NT2/D1 (cell line): ENCODE measurements at regions not wholly inside any gene's neighbourhood (a gene's known extent, or its start where the extent isn't known, plus 50 kb on each side); places are given as distances from the start of the nearest gene placed in this dataset.

Experiments used
- SUZ12 ChIP-seq: IDR thresholded peaks from 2 replicates; pipeline ENCODE4 v1.6.1; 2011; ENCODE audit not compliant: insufficient read length, insufficient read depth; ENCODE audit errors: extremely low read depth
- YY1 ChIP-seq: IDR thresholded peaks from 2 replicates; pipeline ENCODE4 v1.6.1; 2011; ENCODE audit not compliant: insufficient read length, insufficient read depth
- ZNF274 ChIP-seq: IDR thresholded peaks from 2 replicates; pipeline ENCODE4 v1.6.1; 2011; ENCODE audit warnings: mild to moderate bottlenecking, low read depth, low read length

DNA sequence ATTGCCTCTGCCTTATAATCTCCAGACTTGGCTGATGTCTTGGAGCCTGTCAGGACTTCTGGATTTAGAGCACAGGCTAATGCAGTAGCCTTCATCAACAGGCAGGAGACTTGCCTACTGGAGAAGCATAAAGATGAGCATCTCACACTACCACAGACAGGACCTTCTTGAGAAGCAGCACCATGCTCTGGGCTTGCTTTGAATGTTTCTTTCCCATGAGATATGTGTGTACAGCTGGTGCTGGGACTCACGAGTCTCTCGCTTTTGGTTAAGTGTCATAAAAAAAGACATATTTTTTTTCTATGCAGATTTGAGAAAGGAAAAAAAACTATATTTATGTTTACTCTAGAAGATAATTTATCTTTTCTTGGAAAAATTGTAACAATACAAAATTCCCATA, 671.3 kb downstream of the MRPL39 start:
- TF ChIP-seq YY1 = no peak
- no peak for TF ChIP-seq SUZ12
- TF ChIP-seq ZNF274 = no peak
